GM20431 (cell line): ENCODE measurements at regions not wholly inside any gene's neighbourhood (a gene's known extent, or its start where the extent isn't known, plus 50 kb on each side); places are given as distances from the start of the nearest gene placed in this dataset.

Experiments
- in situ Hi-C: fragments of 300-500 bp; cut with MseI, MboI; formaldehyde crosslinking; loops from one replicate; pipeline ENCODE4 v1.15.0; 2020; ENCODE audit warnings: low sequenced_read_pairs; ENCODE audit not compliant: unreplicated experiment

- in situ Hi-C loops, result no loop called here
These were observed 121.7 kb upstream of the EDNRB start for GRCh38 chr13:78040205-78040830.

DNA sequence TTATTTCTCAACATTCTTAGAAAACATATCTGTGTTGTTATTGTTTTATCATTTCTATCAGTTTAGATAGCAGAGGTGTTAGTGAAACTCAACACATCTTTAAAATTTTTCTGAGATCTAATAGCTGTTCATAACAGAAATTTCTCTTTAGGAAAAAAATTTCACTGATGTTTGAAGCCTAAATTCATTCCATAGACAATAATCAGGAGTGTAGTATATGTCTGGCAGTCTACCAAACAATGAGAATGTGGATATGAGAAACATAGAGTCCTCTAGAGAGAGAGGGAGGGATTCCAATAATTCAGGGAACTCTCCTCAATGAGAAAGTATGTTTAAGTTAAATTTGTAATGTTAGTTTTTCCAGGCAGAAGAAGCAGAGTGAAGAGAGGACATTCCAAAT, 118.2 kb upstream of the EDNRB start:
- in situ Hi-C loops, result no loop called here

- in situ Hi-C loops, result no loop called here
These were observed 116.9 kb upstream of the EDNRB start for GRCh38 chr13:78035500-78035899.

- in situ Hi-C loops, result no loop called here
These were observed 114.9 kb upstream of the EDNRB start for GRCh38 chr13:78033509-78033908.

DNA sequence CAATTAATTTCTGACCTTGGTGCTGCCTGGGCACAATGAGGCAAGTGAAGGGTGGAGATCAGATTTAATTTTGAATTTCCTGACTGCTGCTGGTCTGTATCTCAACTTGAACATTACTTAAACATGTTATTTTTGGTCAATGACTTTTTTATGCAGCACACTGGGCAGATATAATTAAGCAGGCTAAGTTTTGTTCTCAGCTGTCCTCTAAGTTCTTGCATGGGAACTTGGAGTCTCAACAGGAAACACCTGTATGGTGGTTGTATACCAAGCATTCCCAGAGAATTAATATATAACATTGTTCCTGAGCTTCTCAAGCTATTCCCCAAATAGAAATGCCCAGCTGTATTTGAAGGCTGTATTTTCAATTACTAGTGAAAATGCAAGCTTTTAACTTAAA, 113.5 kb upstream of the EDNRB start:
- in situ Hi-C loops, result no loop called here

DNA sequence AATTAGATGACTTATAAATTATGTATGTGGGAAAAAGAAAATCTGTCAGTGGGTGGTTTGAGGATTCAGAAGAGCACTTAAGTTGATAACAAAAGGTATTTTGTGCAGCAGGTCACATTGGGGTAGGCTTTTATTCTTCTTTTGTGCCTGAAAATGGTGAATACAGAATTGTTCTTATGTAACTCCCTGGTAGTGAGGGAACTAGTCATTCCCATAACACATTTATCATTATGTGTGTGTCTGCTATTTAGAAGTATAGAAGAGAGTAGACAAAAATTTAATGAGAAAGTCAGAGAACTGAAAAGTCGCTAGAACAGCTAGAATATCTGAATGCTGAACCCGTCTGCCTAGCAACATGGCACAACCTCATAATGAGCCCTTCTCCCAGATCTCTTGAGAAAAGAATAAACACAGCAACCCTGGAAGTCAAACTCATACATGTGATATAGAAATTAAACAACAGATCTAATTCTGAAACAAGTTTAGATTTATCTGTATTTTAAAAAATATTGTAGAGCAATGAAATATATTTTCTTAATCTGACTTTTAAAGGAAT, 111.8 kb upstream of the EDNRB start:
- in situ Hi-C loops, result no loop called here

- in situ Hi-C loops, result no loop called here
These were observed 111.3 kb upstream of the EDNRB start for GRCh38 chr13:78029901-78030300.

GRCh38 chr13:78028960-78029359, 110.3 kb upstream of the EDNRB start:
- in situ Hi-C loops, result no loop called here

- in situ Hi-C loops, result no loop called here
These were observed 106.4 kb upstream of the EDNRB start for GRCh38 chr13:78024996-78025395.

GRCh38 chr13:78022164-78022877, 103.7 kb upstream of the EDNRB start:
- in situ Hi-C loops, result no loop called here

DNA sequence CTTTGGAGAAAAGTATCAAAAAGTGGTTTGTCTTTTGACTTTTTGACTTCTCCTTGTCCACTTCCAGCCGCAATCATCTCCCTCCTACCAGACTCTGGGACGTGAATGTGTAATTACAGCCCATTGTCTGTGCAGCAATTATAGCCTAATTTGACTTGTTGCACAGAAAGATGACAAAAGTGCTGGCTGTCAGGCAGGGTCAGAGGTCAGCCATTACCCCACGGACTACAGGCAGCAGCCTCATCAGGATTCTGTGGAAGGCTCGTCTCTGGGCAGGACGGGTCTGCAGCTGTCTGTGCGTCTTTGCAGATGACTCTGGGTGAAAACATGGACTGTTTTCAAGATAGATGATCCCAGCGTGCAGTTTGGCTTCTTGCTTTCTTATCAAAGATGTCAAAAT, 102.2 kb upstream of the EDNRB start:
- in situ Hi-C loops, result no loop called here

- in situ Hi-C loops, result no loop called here
These were observed 97.2 kb upstream of the EDNRB start for GRCh38 chr13:78015782-78016181.

GRCh38 chr13:78012046-78012445, 93.4 kb upstream of the EDNRB start:
- in situ Hi-C loops, result no loop called here

GRCh38 chr13:78004821-78005220, 86.2 kb upstream of the EDNRB start:
- in situ Hi-C loops, result no loop called here

- in situ Hi-C loops, result no loop called here
These were observed 81.1 kb upstream of the EDNRB start for GRCh38 chr13:77999746-78000145.

GRCh38 chr13:77994166-77994565, 75.5 kb upstream of the EDNRB start:
- in situ Hi-C loops, result no loop called here

DNA sequence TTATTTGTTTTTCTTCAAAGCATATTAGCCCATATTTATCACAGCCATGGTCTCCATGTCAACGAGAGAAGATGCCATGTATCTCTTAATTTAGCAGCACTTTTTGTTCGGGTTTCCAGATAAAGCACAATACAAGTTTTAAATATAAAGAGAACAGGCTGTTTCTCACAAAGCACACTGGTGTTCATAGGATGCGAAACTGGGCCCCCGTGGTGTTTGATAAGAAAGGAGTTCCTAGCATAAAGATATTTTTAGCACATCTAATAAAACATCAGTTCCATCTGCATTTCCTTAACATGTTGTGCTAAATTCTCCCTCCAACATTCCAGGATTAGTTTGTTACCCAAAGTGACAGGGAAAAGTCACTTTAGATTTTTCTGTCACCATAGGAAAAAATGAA, 72.4 kb upstream of the EDNRB start:
- in situ Hi-C loops, result no loop called here

DNA sequence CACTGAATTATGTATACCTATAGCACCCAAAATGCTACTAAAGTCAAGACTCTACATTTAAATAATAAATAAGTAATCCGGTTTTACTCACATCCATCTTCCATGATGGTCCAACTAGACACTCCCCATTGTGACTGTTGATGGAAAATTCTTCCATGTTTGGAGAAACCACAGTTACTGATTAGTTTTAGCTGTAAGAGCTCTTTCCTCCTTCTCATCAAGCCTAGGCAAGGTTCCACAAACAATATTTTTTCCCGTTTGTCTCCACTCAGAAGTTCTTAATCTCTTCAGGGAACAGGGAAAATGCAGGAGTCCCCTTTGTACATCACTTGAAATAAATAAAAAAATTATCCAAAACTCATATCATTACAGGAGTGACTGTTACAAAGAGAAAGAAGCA, 70.7 kb upstream of the EDNRB start:
- in situ Hi-C loops, result no loop called here

DNA sequence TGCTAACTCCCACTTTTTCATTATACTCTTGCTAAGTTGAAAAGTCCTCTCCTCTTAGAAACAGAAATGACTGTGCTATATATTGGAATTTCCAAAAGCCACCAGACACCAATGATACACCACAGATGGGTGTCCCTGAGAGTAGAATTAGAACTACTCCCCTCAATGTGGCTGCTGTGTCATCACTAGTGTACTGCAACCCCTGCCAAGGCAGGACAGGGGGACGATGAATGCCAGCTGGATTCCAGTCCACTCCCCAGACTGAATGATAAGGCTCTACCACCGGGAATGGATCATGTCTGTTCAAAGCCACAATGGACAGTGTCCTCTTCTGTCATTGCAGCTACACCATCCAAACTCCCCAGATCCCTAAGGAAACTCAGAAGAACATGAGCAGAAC, 69.7 kb upstream of the EDNRB start:
- in situ Hi-C loops, result no loop called here

DNA sequence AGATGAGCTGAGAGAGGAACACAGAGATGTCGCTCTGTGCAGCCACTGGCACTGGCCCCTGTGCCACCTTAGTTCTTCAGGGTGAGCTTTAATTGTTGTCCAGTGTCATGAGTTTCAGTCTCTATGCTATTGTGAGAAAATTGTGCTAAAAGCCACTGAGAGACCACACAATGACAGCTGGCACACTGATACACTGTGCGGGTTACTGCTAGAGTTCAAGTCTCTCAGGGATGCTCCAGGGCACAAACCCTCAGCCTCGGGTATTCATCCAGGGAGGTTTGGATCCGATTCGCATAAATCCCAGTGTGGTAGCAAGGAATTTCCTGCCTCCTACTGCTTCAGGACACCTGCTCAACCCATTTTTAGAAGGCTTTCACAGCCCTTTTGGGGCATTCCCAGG, 68.1 kb upstream of the EDNRB start:
- in situ Hi-C loops, result no loop called here

DNA sequence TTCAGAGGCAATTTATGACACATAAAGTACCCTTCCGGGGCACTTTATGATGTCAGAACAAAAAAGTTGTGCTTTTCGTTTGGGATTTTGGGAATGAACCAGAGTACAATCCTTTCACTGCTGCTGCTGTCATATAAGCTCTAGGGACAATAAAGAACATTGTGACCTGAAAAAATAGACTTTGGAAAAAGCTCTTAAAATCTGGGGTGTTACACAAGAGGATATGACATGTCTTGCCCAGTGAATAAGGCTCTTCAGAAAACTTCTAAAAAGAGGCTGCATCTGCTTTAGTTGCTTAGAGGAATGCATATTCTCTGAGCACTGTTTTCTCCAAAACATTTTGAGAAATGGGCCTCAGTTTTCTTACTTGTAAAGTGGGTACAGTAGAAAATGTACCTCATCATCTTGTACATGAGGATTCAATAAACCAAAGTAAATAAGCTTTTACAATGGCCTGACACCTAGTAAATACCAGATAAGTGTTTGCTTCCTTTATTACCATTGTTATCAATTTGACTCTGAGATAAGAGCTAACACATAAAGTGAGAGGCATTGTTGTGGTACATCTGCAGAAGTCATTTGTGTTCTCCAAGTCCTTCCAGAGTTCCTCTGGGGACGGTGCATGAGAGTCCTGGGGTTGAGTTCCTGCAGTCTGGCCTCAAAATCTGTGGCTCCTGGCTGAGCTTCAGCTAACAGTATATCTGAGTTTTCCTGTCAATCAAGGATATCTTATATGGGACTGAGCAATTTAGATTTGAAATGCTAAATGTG, 67.4 kb upstream of the EDNRB start:
- in situ Hi-C loops, result no loop called here
